Fibroblast of pulmonary artery (primary cell): ENCODE measurements at regions not wholly inside any gene's neighbourhood (a gene's known extent, or its start where the extent isn't known, plus 50 kb on each side); places are given as distances from the start of the nearest gene placed in this dataset.
"Not testable (repeated sequence)": the region's sequence is repeated elsewhere in the genome, so short reads cannot be mapped to it uniquely, and the experiment has no call there.

Experiments used
- DNase-seq: peaks from one replicate; pipeline ENCODE4 v3.0.0-alpha.2; 2010; ENCODE audit warnings: low read depth
- H3K4me3 ChIP-seq: replicated peaks from 2 replicates; pipeline ENCODE4 v1.5.1; 2011; ENCODE audit warnings: low read depth, mild to moderate bottlenecking, control low read depth, low read length, moderate library complexity
- CTCF ChIP-seq: IDR thresholded peaks from 2 replicates; pipeline ENCODE4 v1.5.1; 2011; ENCODE audit warnings: mild to moderate bottlenecking, control low read depth, low read length, inconsistent platforms; ENCODE audit errors: missing control alignments

- no peak for DNase-seq
- no peak for TF ChIP-seq CTCF
- H3K4me3 ChIP-seq = no peak overlapping the region
These were observed 99.1 kb upstream of the PPP1R26 start for GRCh38 chr9:135380311-135380960.

- DNase-seq = no peak
- TF ChIP-seq CTCF = no peak
- H3K4me3 ChIP-seq = no peak overlapping the region
These were observed 97.7 kb upstream of the PPP1R26 start for GRCh38 chr9:135381762-135382310.

GRCh38 chr9:135384226-135384625 lies 95.4 kb upstream of the PPP1R26 start:
- no peak for TF ChIP-seq CTCF
- DNase-seq = no peak

DNA sequence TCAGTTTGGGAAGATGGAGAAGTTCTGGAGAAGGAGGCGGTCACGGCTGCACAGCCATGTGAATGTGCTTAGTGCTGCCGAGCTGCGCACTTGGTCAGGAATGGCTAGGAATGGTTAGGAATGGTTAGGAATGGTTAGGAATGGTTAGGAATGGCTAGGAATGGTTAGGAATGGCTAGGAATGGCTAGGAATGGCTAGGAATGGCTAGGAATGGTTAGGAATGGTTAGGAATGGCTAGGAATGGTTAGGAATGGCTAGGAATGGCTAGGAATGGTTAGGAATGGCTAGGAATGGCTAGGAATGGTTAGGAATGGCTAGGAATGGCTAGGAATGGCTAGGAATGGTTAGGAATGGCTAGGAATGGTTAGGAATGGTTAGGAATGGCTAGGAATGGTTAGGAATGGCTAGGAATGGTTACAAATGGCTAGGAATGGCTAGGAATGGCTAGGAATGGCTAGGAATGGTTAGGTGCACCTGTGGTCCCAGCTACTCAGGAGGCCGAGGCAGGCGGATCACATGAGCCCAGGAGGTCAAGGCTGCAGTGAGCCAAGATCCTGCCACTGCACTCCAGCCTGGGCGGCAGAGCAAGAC lies 94.7 kb upstream of the PPP1R26 start:
- DNase-seq, H3K4me3 ChIP-seq: not testable (repeated sequence)

More at GRCh38 chr9:135384226-135384625, 95.4 kb upstream of the PPP1R26 start:
- H3K4me3 ChIP-seq = no peak overlapping the region

- no peak overlapping the region for H3K4me3 ChIP-seq
- no peak for TF ChIP-seq CTCF
- no peak for DNase-seq
These were observed 93.8 kb upstream of the PPP1R26 start for GRCh38 chr9:135385793-135386192.

GRCh38 chr9:135387976-135388375 lies 91.6 kb upstream of the PPP1R26 start:
- DNase-seq = no peak
- no peak for TF ChIP-seq CTCF
- no peak overlapping the region for H3K4me3 ChIP-seq

DNA sequence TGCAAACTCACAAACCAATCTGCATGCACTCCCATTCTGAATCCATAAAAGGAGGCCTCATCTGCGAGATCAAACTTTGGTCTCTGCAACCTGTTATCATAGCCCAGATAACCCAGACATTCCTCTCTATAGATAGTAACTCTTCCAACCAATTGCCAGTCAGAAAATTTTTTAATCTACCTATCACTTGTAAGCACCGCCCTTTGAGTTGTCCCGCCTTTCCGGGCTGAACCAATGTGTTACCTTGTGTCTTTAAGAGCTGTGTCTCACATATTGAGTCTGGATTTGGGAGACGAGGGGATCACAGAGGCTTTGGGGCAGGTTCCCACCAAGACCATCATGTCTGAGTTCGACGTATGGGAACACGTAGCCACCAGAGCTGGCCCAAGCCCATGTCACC lies 91.1 kb upstream of the PPP1R26 start:
- no peak for DNase-seq
- H3K4me3 ChIP-seq = no peak overlapping the region
- TF ChIP-seq CTCF = no peak
